ENCODE measurements at regions not wholly inside any gene's neighbourhood (a gene's known extent, or its start where the extent isn't known, plus 50 kb on each side); places are given as distances from the start of the nearest gene placed in this dataset.

GRCh38 chr2:57141269-57141668 is 905.3 kb upstream of the VRK2 start:
- Histone ChIP-seq H3K27me3 (replicated peaks; ENCODE audit: insufficient read depth) (no peaks in the 10 kb centered on the region), H3K9me3 (no peaks in the 10 kb centered on the region), H3K4me1 (replicated peaks) (no peaks in the 10 kb centered on the region), H3K36me3 (no peaks in the 10 kb centered on the region), H3K27ac (no peak overlapping the region), H3K4me3 (no peak overlapping the region)
- TF ChIP-seq POLR2A (IDR thresholded peaks at IDR 0.05), result no peak
- no peak for TF ChIP-seq POLR2AphosphoS5 (IDR thresholded peaks at IDR 0.05)
- TF ChIP-seq CTCF (IDR thresholded peaks at IDR 0.05), result no peak
- intact Hi-C loops (cut with DNase I), result no loop called here
- DNase-seq (ENCODE audit: low spot score), result no peak

- Histone ChIP-seq H3K27me3 (replicated peaks; ENCODE audit: insufficient read depth) (no peaks in the 10 kb centered on the region), H3K4me3 (no peak overlapping the region), H3K9me3 (no peaks in the 10 kb centered on the region), H3K36me3 (no peaks in the 10 kb centered on the region), H3K27ac (no peak overlapping the region), H3K4me1 (replicated peaks) (no peaks in the 10 kb centered on the region)
- WGBS, result 38% methylated on average over 1 of the region's 1 CpG
- no peak for DNase-seq (ENCODE audit: low spot score)
- intact Hi-C loops (cut with DNase I), result no loop called here
- no peak for TF ChIP-seq CTCF (IDR thresholded peaks at IDR 0.05)
These were observed 899.7 kb upstream of the VRK2 start for GRCh38 chr2:57146951-57147350.

GRCh38 chr2:57156231-57156924 is 890.2 kb upstream of the VRK2 start:
- Histone ChIP-seq H3K4me3 (no peak overlapping the region), H3K36me3 (no peaks in the 10 kb centered on the region), H3K27ac (no peak overlapping the region), H3K27me3 (replicated peaks; ENCODE audit: insufficient read depth) (no peaks in the 10 kb centered on the region), H3K9me3 (no peaks in the 10 kb centered on the region), H3K4me1 (replicated peaks) (no peaks in the 10 kb centered on the region)
- 68% methylated on average over 2 of the region's 2 CpGs for WGBS
- TF ChIP-seq POLR2AphosphoS5 (IDR thresholded peaks at IDR 0.05), result no peak
- no peak for TF ChIP-seq CTCF (IDR thresholded peaks at IDR 0.05)
- no peak for TF ChIP-seq POLR2A (IDR thresholded peaks at IDR 0.05)
- DNase-seq (ENCODE audit: low spot score), result no peak
- intact Hi-C loops (cut with DNase I), result no loop called here

GRCh38 chr2:57160976-57161375 is 885.6 kb upstream of the VRK2 start:
- H3K9me3 ChIP-seq, result no peaks in the 10 kb centered on the region
- H3K4me3 ChIP-seq, result no peak overlapping the region
- no peak overlapping the region for H3K27ac ChIP-seq
- H3K4me1 ChIP-seq (replicated peaks), result no peaks in the 10 kb centered on the region
- no peak for TF ChIP-seq POLR2A (IDR thresholded peaks at IDR 0.05)
- no peak for TF ChIP-seq POLR2AphosphoS5 (IDR thresholded peaks at IDR 0.05)
- no peak for TF ChIP-seq CTCF (IDR thresholded peaks at IDR 0.05)
- intact Hi-C loops (cut with DNase I), result no loop called here
- no peaks in the 10 kb centered on the region for H3K27me3 ChIP-seq (replicated peaks; ENCODE audit: insufficient read depth)
- 67% methylated on average over 2 of the region's 2 CpGs for WGBS
- H3K36me3 ChIP-seq, result no peaks in the 10 kb centered on the region
- no peak for DNase-seq (ENCODE audit: low spot score)

GRCh38 chr2:57177176-57177575 is 869.4 kb upstream of the VRK2 start:
- H3K27ac ChIP-seq, result no peak overlapping the region
- no peak overlapping the region for H3K4me3 ChIP-seq
- no peak for TF ChIP-seq POLR2A (IDR thresholded peaks at IDR 0.05)
- TF ChIP-seq CTCF (IDR thresholded peaks at IDR 0.05), result no peak
- no peak for TF ChIP-seq POLR2AphosphoS5 (IDR thresholded peaks at IDR 0.05)
- DNase-seq (ENCODE audit: low spot score), result no peak
- no peaks in the 10 kb centered on the region for H3K36me3 ChIP-seq
- intact Hi-C loops (cut with DNase I), result no loop called here
- H3K9me3 ChIP-seq, result no peaks in the 10 kb centered on the region
- no peaks in the 10 kb centered on the region for H3K4me1 ChIP-seq (replicated peaks)
- 85% methylated on average over 1 of the region's 1 CpG for WGBS
- no peaks in the 10 kb centered on the region for H3K27me3 ChIP-seq (replicated peaks; ENCODE audit: insufficient read depth)
